HG03280 (cell line): ENCODE measurements at regions not wholly inside any gene's neighbourhood (a gene's known extent, or its start where the extent isn't known, plus 50 kb on each side); places are given as distances from the start of the nearest gene placed in this dataset.

Experiments used
- ATAC-seq: cut with Tn5 transposase; IDR thresholded peaks from one replicate; pipeline ENCODE4 v1.9.1; 2021; ENCODE audit warnings: mild to moderate bottlenecking, moderate library complexity; ENCODE audit not compliant: unreplicated experiment

DNA sequence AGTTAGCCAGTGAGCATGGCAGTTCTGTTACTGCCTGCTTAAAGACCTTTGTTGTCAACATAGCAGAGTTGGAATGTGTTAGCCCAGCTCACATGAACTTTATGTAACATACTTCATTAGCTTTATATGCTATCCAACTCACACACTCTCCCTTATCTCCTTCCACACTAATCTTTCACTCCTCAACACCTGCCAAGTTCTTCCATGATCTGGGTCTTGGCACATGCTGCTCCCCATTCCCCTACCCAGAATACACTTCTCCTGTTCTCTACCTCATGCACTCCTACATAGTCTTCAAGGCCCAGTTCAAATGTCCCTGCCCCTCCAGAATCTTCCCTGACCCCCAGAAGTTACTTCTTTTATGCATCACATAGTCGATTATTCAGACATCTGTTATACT, 179.3 kb downstream of the KATNAL1 start:
- ATAC-seq: no peak

- no peak for ATAC-seq
These were observed 180.4 kb downstream of the KATNAL1 start for GRCh38 chr13:30126903-30127428.

DNA sequence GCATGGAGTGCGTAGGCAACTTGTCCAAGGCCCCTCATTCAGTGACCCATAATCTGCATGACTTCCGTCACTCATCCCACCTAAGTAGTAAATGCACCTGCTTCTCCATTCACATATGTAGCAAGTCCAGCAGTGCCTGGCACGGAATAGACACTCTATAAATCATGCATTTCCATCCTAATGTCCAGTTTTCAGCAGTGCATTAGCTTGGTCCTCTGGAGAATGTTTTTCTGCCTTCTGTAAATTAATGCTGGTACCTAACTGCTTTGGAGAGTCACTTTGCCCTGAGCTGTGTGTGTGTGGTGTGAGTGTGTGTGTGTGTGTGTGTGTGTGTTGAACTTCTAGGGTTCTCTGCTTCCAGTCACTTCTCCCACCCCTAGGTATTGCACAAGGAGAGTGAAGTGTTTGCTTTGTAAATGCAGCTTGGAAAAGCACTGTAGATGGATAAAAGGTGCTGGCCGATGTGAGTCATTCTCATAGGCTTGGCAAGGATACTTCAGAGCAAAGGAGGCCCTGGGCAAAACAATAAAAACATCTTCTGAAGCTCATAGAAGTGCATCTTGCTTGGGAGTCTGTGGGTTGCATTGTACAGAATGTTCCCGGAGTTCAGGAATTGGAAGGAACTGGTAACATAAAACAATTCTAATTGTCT, 181.8 kb downstream of the KATNAL1 start:
- no peak for ATAC-seq

DNA sequence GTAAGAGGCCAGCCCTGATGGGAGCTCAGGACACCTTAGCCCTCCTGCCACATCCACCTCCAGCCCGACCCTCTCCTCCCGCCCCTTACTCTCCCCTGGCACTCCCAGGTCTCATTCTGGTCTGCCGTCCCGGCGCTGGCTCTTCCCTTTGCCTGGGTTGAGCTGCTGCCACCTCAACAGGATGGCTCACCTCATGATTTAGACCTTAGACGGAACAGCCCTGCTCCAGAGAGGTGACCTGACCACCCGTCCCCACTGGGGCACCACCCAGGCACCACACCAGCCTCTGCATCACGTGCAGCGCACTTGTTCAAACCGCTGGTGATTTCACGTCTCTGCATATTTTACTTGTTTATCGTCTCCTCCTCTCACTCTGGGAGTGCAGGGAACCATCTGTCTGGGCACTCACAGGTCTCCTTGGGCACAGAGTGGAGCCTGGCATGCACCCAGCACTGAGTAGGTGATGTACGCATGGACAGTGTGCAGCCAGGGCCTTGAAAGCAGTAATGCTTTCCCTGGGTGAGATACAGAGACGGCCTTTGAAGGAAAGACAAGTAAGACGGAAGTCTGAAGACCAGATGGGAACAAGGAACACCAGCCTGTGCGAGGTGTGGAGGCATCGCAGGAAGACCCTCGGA, 183.1 kb downstream of the KATNAL1 start:
- ATAC-seq: no peak

DNA sequence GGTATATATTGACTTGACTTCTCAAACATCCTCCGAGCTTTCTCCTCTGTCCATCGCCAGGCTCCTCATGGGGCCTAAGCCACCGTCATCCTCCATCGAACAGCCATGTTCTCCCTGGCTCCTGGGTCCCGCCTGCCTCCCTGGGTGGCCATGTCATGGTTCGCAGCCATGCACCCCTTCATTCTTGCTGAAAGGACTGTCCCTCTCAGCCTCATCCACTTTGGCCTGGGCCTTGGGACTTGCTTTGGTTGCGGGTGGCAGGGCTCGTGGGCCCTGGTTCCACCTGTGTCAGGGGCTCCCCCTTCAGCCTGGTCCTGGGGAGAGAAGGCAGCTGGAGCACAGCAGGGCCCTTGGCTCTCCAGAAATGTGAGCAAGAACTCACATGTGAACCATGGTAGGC, 183.8 kb downstream of the KATNAL1 start:
- no peak for ATAC-seq

DNA sequence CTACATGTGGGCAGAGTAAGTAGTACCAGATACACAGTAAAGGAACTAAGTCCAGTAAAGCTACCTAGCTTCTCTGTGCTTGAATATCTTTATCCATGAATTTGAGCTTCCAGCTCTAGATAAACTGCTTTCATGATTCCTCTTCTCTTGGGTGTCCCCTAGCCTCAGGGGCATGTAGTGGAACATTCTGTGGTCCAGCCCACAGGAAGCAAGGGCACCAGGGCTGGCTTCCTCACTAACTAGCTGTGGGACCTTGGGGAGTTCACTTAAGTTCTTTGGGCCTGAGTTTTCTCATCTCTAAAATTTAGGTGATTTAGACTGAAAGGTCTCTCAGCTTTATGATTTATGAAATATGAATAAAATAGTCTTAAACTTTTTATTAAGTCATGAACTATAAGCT, 185.7 kb downstream of the KATNAL1 start:
- no peak for ATAC-seq

GRCh38 chr13:30121244-30121643, 186.1 kb downstream of the KATNAL1 start:
- no peak for ATAC-seq

GRCh38 chr13:30120133-30120822, 187.1 kb downstream of the KATNAL1 start:
- ATAC-seq: no peak

GRCh38 chr13:30119476-30119875, 187.9 kb downstream of the KATNAL1 start:
- no peak for ATAC-seq

DNA sequence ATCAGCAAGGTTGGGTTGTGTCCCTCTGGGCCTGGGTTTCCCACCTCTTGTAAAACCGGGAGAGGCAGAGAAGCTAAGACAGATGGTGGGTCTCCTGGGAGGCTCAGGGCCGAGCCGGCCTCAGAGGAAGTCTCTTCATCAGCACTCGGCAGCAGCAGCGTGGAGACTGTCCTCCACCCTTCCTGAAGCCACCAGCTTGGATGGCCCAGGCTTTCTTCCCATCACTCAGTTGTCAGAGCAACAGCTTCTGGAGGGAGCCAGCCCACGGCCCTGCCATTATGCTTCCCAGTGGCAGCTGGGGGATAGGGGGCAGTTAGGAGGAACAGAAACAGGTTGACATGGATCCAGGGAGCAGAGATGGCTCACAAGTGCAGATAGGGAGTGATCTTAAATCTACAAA, 191.0 kb downstream of the KATNAL1 start:
- no peak for ATAC-seq

DNA sequence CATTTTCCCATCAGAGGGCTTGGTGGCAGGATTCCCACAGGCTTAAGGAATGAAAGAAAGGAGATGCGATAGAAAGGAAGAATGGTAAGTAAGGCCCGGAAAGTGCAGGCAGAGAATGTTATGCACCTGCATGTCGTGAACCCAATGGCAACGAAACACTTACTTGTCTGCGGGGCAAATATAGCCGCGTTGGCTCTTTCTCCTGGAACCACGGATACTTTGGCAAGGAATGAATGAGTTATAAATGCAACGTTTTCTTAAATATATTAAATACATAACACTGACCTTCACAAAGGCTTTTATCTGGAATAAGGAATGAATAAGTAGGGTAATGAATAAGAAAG, 192.1 kb downstream of the KATNAL1 start:
- no peak for ATAC-seq

- peak; percentile 87 for ATAC-seq
These were observed 192.6 kb downstream of the KATNAL1 start for GRCh38 chr13:30114571-30115256.

DNA sequence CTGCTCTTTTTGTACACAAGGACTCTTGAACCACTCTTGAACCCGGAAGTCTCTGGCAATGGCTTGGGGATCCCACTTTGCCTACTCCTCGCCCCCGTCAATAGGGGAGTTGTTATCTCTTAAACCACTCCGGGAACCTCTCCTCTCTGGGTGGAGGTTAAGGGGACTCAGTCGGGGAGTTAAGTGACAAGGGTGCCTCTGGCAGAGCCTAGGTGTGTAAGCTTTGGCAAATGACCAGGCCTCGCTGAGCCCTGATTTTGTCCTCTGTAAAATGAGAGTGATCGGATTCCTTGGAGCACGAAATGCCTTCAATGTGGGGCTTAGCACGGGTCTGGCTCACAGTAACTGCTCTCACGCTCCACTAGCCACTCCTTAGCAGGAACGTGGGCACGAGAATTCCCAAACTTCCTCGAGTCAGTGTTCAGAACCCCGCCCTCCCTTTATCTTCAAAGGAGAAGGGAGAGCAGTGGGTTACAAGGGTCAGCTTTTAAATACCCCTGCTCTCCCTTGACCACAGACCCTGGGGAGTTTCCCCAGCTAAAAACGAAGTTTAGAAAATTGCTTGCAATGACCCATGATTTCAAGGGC, 193.3 kb downstream of the KATNAL1 start:
- ATAC-seq: no peak

DNA sequence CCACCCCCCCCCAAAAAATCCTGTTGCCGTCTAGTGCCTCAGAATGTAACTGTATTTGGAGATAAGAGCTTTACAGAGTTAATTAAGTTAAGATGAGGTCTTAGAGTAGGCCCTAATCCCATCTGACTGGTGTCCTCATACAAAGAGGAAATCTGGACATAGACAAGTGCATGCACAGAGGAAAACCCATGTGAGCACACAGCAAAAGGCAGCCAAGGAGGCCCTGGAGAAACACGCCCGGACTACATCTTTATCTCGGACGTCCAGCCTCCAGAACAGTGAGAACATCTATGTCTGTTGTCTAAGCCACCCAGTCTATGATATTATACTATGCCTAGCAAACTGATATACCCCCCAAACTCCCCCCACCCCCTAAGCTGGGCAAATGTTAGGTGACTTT, 193.8 kb downstream of the KATNAL1 start:
- ATAC-seq: no peak

DNA sequence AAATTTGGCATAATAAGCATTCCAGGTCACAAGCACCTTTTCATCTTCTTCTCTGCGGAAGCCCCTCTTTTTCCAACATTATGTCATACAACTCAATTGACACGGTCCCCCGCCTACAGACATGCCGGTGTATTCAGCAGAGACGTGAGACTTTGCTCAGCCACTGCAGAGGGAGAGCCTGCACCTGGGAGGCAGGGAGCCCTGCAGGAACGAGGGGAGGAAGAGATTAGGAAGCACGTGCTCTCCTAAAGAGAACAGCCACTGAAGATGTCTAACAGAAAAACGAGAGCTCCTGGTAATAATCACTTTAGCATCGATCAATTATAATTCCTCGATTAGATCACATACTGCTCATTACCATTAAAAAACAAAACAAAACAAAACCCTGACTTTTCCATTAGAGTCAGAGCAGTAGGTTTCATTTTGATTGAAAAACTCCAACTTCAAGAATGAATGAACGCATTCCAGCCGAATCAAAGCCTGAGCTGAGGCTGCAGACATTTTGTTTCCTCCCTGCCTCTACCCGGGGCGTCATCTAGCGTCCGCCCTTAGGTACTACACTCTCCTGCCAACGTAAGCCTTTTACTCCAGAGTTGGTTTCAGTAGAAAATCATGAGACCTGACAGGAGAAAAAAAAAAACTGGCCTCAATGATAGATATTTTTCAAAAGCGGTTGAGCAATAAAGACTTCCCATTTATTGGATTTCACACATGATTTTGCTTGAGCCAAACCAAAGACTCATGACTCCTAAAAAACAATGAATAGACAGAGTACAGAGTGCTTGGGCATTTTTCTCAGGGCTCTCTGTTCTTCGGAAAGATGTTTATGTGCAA, 194.5 kb downstream of the KATNAL1 start:
- peak; percentile 46 for ATAC-seq

GRCh38 chr13:30111810-30112209, 195.5 kb downstream of the KATNAL1 start:
- ATAC-seq: no peak

DNA sequence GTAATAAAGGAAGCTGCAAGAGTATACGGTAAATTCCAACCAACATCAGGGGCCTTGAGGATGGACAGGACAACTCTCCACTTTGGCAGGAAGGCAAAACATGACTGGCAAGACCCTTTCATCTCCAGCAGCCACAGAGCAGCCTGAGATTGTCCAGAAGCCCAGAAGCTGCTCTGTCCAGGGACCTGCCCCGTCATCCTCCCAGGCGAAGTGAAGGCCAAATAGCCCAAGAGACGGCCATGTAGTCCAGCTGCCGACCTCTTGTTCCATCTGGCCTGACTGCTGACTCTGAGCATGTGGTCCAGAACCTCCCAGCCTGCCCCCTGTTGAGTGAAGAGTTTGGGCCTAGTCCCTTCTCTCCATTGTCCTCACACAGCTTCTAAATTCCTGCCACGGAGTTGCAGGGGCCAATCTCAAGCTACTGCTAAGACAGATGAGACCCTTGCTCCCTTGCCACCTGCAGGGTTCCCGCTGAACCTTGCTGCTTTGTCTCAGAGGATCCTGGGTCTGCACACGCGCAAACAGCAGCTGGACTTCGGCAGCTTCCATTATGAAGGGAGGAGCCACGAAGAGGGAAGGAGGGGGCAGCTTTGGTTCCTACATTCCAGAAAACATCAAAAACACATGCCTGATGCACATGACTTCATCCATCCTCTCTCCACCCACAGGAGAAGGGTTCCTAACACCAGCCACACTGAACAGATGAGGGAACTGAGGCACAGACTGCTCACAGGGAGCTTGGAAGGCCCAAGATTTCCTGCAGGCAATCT, 196.9 kb downstream of the KATNAL1 start:
- ATAC-seq: no peak

GRCh38 chr13:30109471-30110135, 197.7 kb downstream of the KATNAL1 start:
- ATAC-seq: no peak

DNA sequence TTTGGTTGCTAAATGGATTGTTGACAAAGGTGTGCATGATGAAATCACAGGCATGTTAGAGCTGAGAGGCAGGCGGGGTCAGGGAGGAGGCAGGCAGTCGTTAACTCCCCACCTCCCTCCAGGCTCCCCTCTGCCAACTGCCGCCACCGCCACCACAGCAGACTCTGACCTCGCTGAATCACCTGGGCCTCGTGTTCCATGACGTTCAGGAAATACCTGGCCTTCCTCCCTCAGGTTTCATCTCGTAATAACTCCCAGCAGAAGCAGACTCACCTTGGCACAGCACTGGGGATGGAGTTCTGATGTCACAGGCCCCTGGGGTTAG, 198.5 kb downstream of the KATNAL1 start:
- no peak for ATAC-seq
